H9 (cell line): ENCODE measurements at regions not wholly inside any gene's neighbourhood (a gene's known extent, or its start where the extent isn't known, plus 50 kb on each side); places are given as distances from the start of the nearest gene placed in this dataset.

Experiments used
- DNase-seq: peaks from one replicate; pipeline ENCODE4 v3.0.0-alpha.2; 2017
- H2AFZ ChIP-seq: one replicate; pipeline ENCODE4 v1.6.1; 2013; ENCODE audit warnings: mild to moderate bottlenecking, low read length, control low read depth, moderate library complexity
- H2AK5ac ChIP-seq: 2 replicates; pipeline ENCODE4 v1.6.1; 2013; ENCODE audit warnings: low read length, control low read depth, mixed read lengths; ENCODE audit not compliant: insufficient read length
- H2BK120ac ChIP-seq: one replicate; pipeline ENCODE4 v1.6.1; 2013; ENCODE audit warnings: low read depth, mild to moderate bottlenecking, low read length, control low read depth, inconsistent platforms; ENCODE audit not compliant: poor library complexity, severe bottlenecking
- H2BK12ac ChIP-seq: 2 replicates; pipeline ENCODE4 v1.6.1; 2013; ENCODE audit warnings: low read length, control low read depth, mixed read lengths, low read depth; ENCODE audit not compliant: insufficient read length
- H2BK15ac ChIP-seq: 2 replicates; pipeline ENCODE4 v1.6.1; 2013; ENCODE audit warnings: low read depth, low read length, control low read depth
- H2BK20ac ChIP-seq: one replicate; pipeline ENCODE4 v1.6.1; 2013; ENCODE audit warnings: low read depth, mild to moderate bottlenecking, low read length, control low read depth, inconsistent platforms; ENCODE audit not compliant: poor library complexity, severe bottlenecking
- H2BK5ac ChIP-seq: 2 replicates; pipeline ENCODE4 v1.6.1; 2013; ENCODE audit warnings: low read length, control low read depth, mixed read lengths; ENCODE audit not compliant: insufficient read length
- H3K14ac ChIP-seq: 2 replicates; pipeline ENCODE4 v1.6.1; 2013; ENCODE audit warnings: low read length, control low read depth; ENCODE audit not compliant: insufficient read depth
- H3K18ac ChIP-seq: 2 replicates; pipeline ENCODE4 v1.6.1; 2013; ENCODE audit warnings: low read depth, mild to moderate bottlenecking, mixed read lengths, low read length, control low read depth; ENCODE audit not compliant: insufficient read length
- H3K23ac ChIP-seq: 2 replicates; pipeline ENCODE4 v1.6.1; 2013; ENCODE audit warnings: low read length, control low read depth, mixed read lengths, low read depth; ENCODE audit not compliant: insufficient read length
- H3K23me2 ChIP-seq: 2 replicates; pipeline ENCODE4 v1.6.1; 2013; ENCODE audit warnings: low read depth, mild to moderate bottlenecking, mixed read lengths, low read length, control low read depth; ENCODE audit not compliant: insufficient read length, poor library complexity, severe bottlenecking
- H3K27ac ChIP-seq: 2 replicates; pipeline ENCODE4 v1.5.1; 2013; ENCODE audit warnings: low read length, control low read depth, mixed read lengths, low read depth; ENCODE audit not compliant: insufficient read length
- H3K27me3 ChIP-seq: 2 replicates; pipeline ENCODE4 v1.6.1; 2013; ENCODE audit warnings: low read length, control low read depth, inconsistent platforms; ENCODE audit not compliant: insufficient read depth
- H3K4ac ChIP-seq: 2 replicates; pipeline ENCODE4 v1.6.1; 2013; ENCODE audit warnings: low read depth, mild to moderate bottlenecking, control low read depth, inconsistent platforms, low read length, moderate library complexity
- H3K4me1 ChIP-seq: 2 replicates; pipeline ENCODE4 v1.6.1; 2013; ENCODE audit warnings: low read length, control low read depth, inconsistent platforms; ENCODE audit not compliant: insufficient read depth
- H3K4me2 ChIP-seq: 2 replicates; pipeline ENCODE4 v1.6.1; 2013; ENCODE audit warnings: low read length, control low read depth, mixed read lengths; ENCODE audit not compliant: insufficient read length, insufficient read depth
- H3K56ac ChIP-seq: 2 replicates; pipeline ENCODE4 v1.6.1; 2013; ENCODE audit warnings: low read depth, mild to moderate bottlenecking, mixed read lengths, low read length, control low read depth; ENCODE audit not compliant: insufficient read length
- H3K79me1 ChIP-seq: 2 replicates; pipeline ENCODE4 v1.6.1; 2013; ENCODE audit warnings: low read depth, mild to moderate bottlenecking, moderate library complexity, low read length, control low read depth, inconsistent platforms; ENCODE audit not compliant: insufficient read depth, poor library complexity, severe bottlenecking
- H3K79me2 ChIP-seq: 2 replicates; pipeline ENCODE4 v1.6.1; 2013; ENCODE audit warnings: low read length, control low read depth, inconsistent platforms; ENCODE audit not compliant: insufficient read depth
- H3K9ac ChIP-seq: 2 replicates; pipeline ENCODE4 v1.6.1; 2013; ENCODE audit warnings: low read length, control low read depth, mixed read lengths; ENCODE audit not compliant: insufficient read length; ENCODE audit errors: extremely low read depth
- H3K9me3 ChIP-seq: one replicate; pipeline ENCODE4 v1.6.1; 2013; ENCODE audit warnings: low read depth, low read length, inconsistent platforms; ENCODE audit not compliant: control insufficient read depth
- H3T11ph ChIP-seq: one replicate; pipeline ENCODE4 v1.6.1; 2013; ENCODE audit warnings: mild to moderate bottlenecking, low read length, control low read depth, inconsistent platforms
- H4K20me1 ChIP-seq: one replicate; pipeline ENCODE4 v1.6.1; 2013; ENCODE audit not compliant: control insufficient read depth, insufficient read length, insufficient read depth
- H4K5ac ChIP-seq: 2 replicates; pipeline ENCODE4 v1.6.1; 2013; ENCODE audit warnings: low read depth, mild to moderate bottlenecking, mixed read lengths, low read length, control low read depth; ENCODE audit not compliant: insufficient read length
- H4K8ac ChIP-seq: replicated peaks from 2 replicates; pipeline ENCODE4 v1.6.1; 2013; ENCODE audit warnings: low read length, control low read depth, mixed read lengths, low read depth; ENCODE audit not compliant: insufficient read length
- H4K91ac ChIP-seq: 2 replicates; pipeline ENCODE4 v1.6.1; 2013; ENCODE audit warnings: low read depth, mild to moderate bottlenecking, moderate library complexity, mixed read lengths, low read length, control low read depth; ENCODE audit not compliant: insufficient read length
- H3K27ac Mint-ChIP-seq, 3 experiments: 2 replicates in 2 of 3; 3 replicates in 1 of 3; pipeline ENCODE4 v1.8.0; 2020 to 2021; ENCODE audit warnings: mixed read lengths in 3 of 3, mild to moderate bottlenecking in 1 of 3, moderate library complexity in 1 of 3
- H3K27me3 Mint-ChIP-seq: 2 replicates; pipeline ENCODE4 v1.8.0; 2021; ENCODE audit warnings: low read depth, mild to moderate bottlenecking, moderate library complexity, mixed read lengths
- H3K36me3 Mint-ChIP-seq, 3 experiments: 2 replicates in 2 of 3; 3 replicates in 1 of 3; pipeline ENCODE4 v1.8.0; 2020 to 2021; ENCODE audit warnings: low read depth in 3 of 3, mixed read lengths in 3 of 3; ENCODE audit not compliant: insufficient read depth in 1 of 3
- H3K4me1 Mint-ChIP-seq, 2 experiments: 2 replicates each; pipeline ENCODE4 v1.8.0; 2020; ENCODE audit warnings: mixed read lengths in 2 of 2
- H3K4me3 Mint-ChIP-seq, 2 experiments: 2 replicates in 1 of 2; 3 replicates in 1 of 2; pipeline ENCODE4 v1.8.0; 2020 to 2021; ENCODE audit warnings: mild to moderate bottlenecking in 2 of 2, mixed read lengths in 2 of 2, moderate library complexity in 1 of 2
- H3K9me3 Mint-ChIP-seq, 2 experiments: 2 replicates in 1 of 2; 3 replicates in 1 of 2; pipeline ENCODE4 v1.8.0; 2020; ENCODE audit warnings: mild to moderate bottlenecking in 2 of 2, mixed read lengths in 2 of 2, moderate library complexity in 1 of 2
- CTCF ChIP-seq: fragments of 200-600 bp; sonication (generic); conservative IDR thresholded peaks from 3 replicates; pipeline ENCODE4 v1.8.0; 2021; ENCODE audit warnings: antibody characterized with exemption, mild to moderate bottlenecking
- WGBS: extraction: QIAGEN DNeasy Blood & Tissue Kit; methylation state at CpG from one replicate; pipeline ENCODE4 v1.1.7; 2013; ENCODE audit warnings: missing lambda C conversion rate, low lambda C conversion rate, mixed read lengths; ENCODE audit not compliant: insufficient read length; ENCODE audit errors: extremely low coverage; 5-methylcytosine and 5-hydroxymethylcytosine counted together

- H4K5ac ChIP-seq: no peak overlapping the region
- H2BK20ac ChIP-seq: no peak overlapping the region
- no peaks in the 10 kb centered on the region for H3K23me2 ChIP-seq
- H2BK120ac ChIP-seq: no peak overlapping the region
- no peak overlapping the region for H4K91ac ChIP-seq
- Mint-ChIP-seq H3K9me3 (peaks cover 3 to 5% of the 10 kb centered on the region in 2 experiments; a peak in 4 of 5 replicates), H3K36me3 (peaks cover 0 to 4% (median 2%) of the 10 kb centered on the region in 3 experiments; a peak in 2 of 7 replicates), H3K27me3 (peaks cover 5% of the 10 kb centered on the region), H3K4me1 (peaks cover 25 to 30% of the 10 kb centered on the region in 2 experiments), H3K27ac (no peak overlapping the region), H3K4me3 (no peak overlapping the region)
- no peak overlapping the region for H2AK5ac ChIP-seq
- no peak overlapping the region for H4K8ac ChIP-seq
- H3K4me2 ChIP-seq: no peak overlapping the region
- H3K4me1 ChIP-seq: 0 out of 2 replicates have a peak, but pooled peaks cover 7% of the 10 kb centered on the region
- no peaks in the 10 kb centered on the region for H3K79me1 ChIP-seq
- no peak overlapping the region for H3K23ac ChIP-seq
- H3K27me3 ChIP-seq: no peaks in the 10 kb centered on the region
- H2AFZ ChIP-seq: no peak overlapping the region
- no peak overlapping the region for H3T11ph ChIP-seq
- H3K9ac ChIP-seq: no peak overlapping the region
- H2BK12ac ChIP-seq: no peak overlapping the region
- H3K14ac ChIP-seq: no peak overlapping the region
- H4K20me1 ChIP-seq: no peaks in the 10 kb centered on the region
- no peak overlapping the region for H3K18ac ChIP-seq
- no peaks in the 10 kb centered on the region for H3K79me2 ChIP-seq
- no peak for DNase-seq
- H3K27ac ChIP-seq: no peak overlapping the region
- no peaks in the 10 kb centered on the region for H3K9me3 ChIP-seq
- no peak overlapping the region for H3K4ac ChIP-seq
- no peak overlapping the region for H2BK5ac ChIP-seq
- no peak overlapping the region for H3K56ac ChIP-seq
- TF ChIP-seq CTCF: no peak
- no CpG with 5 or more reads among the region's 3 CpGs for WGBS
- no peak overlapping the region for H2BK15ac ChIP-seq
Observed at GRCh38 chr20:60840971-60841370, 411.1 kb upstream of the CDH4 start.
